Neuronal stem cell (in vitro differentiated cells): ENCODE measurements at regions not wholly inside any gene's neighbourhood (a gene's known extent, or its start where the extent isn't known, plus 50 kb on each side); places are given as distances from the start of the nearest gene placed in this dataset.

Experiments used
- DNase-seq: peaks from one replicate; pipeline ENCODE4 v3.0.0-alpha.2; 2013; ENCODE audit warnings: low spot score
- H2AFZ ChIP-seq: one replicate; pipeline ENCODE4 v1.6.1; 2013; ENCODE audit warnings: mild to moderate bottlenecking, low read length, inconsistent platforms
- H2AK5ac ChIP-seq: 2 replicates; pipeline ENCODE4 v1.6.1; 2013; ENCODE audit warnings: low read depth, mild to moderate bottlenecking, inconsistent platforms, low read length, moderate library complexity, mixed read lengths
- H2BK120ac ChIP-seq: 2 replicates; pipeline ENCODE4 v1.6.1; 2013; ENCODE audit warnings: low read depth, mild to moderate bottlenecking, inconsistent platforms, low read length, moderate library complexity, mixed read lengths
- H2BK12ac ChIP-seq: one replicate; pipeline ENCODE4 v1.6.1; 2013; ENCODE audit warnings: low read length, inconsistent platforms
- H2BK15ac ChIP-seq: 2 replicates; pipeline ENCODE4 v1.6.1; 2013; ENCODE audit warnings: mild to moderate bottlenecking, low read length, inconsistent platforms, mixed read lengths
- H2BK5ac ChIP-seq: one replicate; pipeline ENCODE4 v1.6.1; 2013; ENCODE audit warnings: inconsistent platforms, mild to moderate bottlenecking, low read length, moderate library complexity
- H3K14ac ChIP-seq: one replicate; pipeline ENCODE4 v1.6.1; 2013; ENCODE audit warnings: low read length, inconsistent platforms
- H3K18ac ChIP-seq: 2 replicates; pipeline ENCODE4 v1.6.1; 2013; ENCODE audit warnings: low read length, inconsistent platforms
- H3K23ac ChIP-seq: 2 replicates; pipeline ENCODE4 v1.6.1; 2013; ENCODE audit warnings: low read depth, mild to moderate bottlenecking, mixed read lengths, low read length, inconsistent platforms; ENCODE audit not compliant: poor library complexity
- H3K27ac ChIP-seq: replicated peaks from 3 replicates; pipeline ENCODE4 v1.5.1; 2013; ENCODE audit warnings: low read length, inconsistent platforms
- H3K27me3 ChIP-seq, 3 experiments: 2 replicates each; pipeline ENCODE4 v1.6.1; 2013; ENCODE audit warnings: low read length in 3 of 3, mild to moderate bottlenecking in 2 of 3, inconsistent platforms in 1 of 3, low read depth in 1 of 3, mixed read lengths in 1 of 3, moderate library complexity in 1 of 3; ENCODE audit not compliant: control insufficient read depth in 3 of 3, insufficient read depth in 3 of 3
- H3K36me3 ChIP-seq, 2 donors: replicated peaks in 1 of 2; 2 replicates each; pipeline ENCODE4 v1.6.1; 2013; ENCODE audit warnings: low read length in 2 of 2; ENCODE audit not compliant: control insufficient read depth in 2 of 2, insufficient read depth in 2 of 2
- H3K4ac ChIP-seq: 2 replicates; pipeline ENCODE4 v1.6.1; 2013; ENCODE audit warnings: inconsistent platforms, mild to moderate bottlenecking, low read length, moderate library complexity
- H3K4me1 ChIP-seq, 2 donors: 1 replicate in 1 of 2; 2 replicates in 1 of 2; pipeline ENCODE4 v1.6.1; 2013; ENCODE audit warnings: low read length in 2 of 2, low read depth in 1 of 2; ENCODE audit not compliant: control insufficient read depth in 2 of 2, insufficient read depth in 1 of 2
- H3K4me2 ChIP-seq: one replicate; pipeline ENCODE4 v1.6.1; 2013; ENCODE audit warnings: mild to moderate bottlenecking, low read length, inconsistent platforms; ENCODE audit not compliant: insufficient read depth, poor library complexity, severe bottlenecking
- H3K4me3 ChIP-seq, 2 donors: 2 replicates each; pipeline ENCODE4 v1.5.1; 2013; ENCODE audit warnings: low read length in 2 of 2, mild to moderate bottlenecking in 2 of 2, inconsistent platforms in 1 of 2, moderate library complexity in 1 of 2
- H3K79me1 ChIP-seq: one replicate; pipeline ENCODE4 v1.6.1; 2013; ENCODE audit warnings: low read depth, mild to moderate bottlenecking, inconsistent platforms, low read length, moderate library complexity
- H3K9ac ChIP-seq: one replicate; pipeline ENCODE4 v1.6.1; 2013; ENCODE audit warnings: mild to moderate bottlenecking, low read depth, low read length, inconsistent platforms; ENCODE audit not compliant: poor library complexity
- H3K9me3 ChIP-seq, 2 donors: replicated peaks in 1 of 2; 2 replicates each; pipeline versions ENCODE3 to v1.6.1; 2013; ENCODE audit warnings: low read length in 2 of 2, mild to moderate bottlenecking in 2 of 2, inconsistent platforms in 1 of 2, low read depth in 1 of 2, mixed read lengths in 1 of 2, moderate library complexity in 1 of 2; ENCODE audit not compliant: control insufficient read depth in 2 of 2, insufficient read depth in 1 of 2
- H4K8ac ChIP-seq: one replicate; pipeline ENCODE4 v1.6.1; 2013; ENCODE audit warnings: low read depth, mild to moderate bottlenecking, inconsistent platforms, low read length, moderate library complexity
- H4K91ac ChIP-seq: one replicate; pipeline ENCODE4 v1.6.1; 2013; ENCODE audit warnings: low read length, low read depth, mild to moderate bottlenecking, inconsistent platforms; ENCODE audit not compliant: poor library complexity
- WGBS, 2 donors: extraction: QIAGEN DNeasy Blood & Tissue Kit; methylation state at CpG; one replicate each; pipeline ENCODE4 v1.1.7; 2013; ENCODE audit warnings: missing lambda C conversion rate in 2 of 2, mixed read lengths in 1 of 2; ENCODE audit not compliant: insufficient read length in 2 of 2, insufficient replicate concordance in 1 of 2; ENCODE audit errors: extremely low coverage in 2 of 2; 5-methylcytosine and 5-hydroxymethylcytosine counted together

DNA sequence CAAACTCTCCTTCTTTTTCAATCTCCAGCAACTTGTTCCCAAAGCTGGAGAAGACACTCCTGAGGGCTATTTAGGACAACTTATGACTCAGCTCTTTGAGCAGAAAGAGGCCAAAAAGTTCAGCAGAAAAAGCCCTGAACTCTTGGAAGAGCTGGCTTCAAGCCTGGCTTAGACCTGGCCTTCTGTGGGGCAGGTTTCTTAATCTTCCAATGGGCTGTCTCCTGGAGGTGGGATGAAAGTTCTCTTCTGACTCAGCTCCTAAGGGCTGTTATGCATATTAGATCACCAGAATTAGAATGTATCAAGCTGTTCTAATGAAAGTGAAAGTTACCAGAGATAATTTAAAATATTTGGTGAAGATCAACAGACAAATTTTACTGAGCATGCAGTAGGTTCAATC is 129.4 kb downstream of the RAD51AP2 start:
- no peaks in the 10 kb centered on the region for H3K4me1 ChIP-seq
- H3K23ac ChIP-seq = no peak overlapping the region
- H2BK15ac ChIP-seq = no peak overlapping the region
- H3K18ac ChIP-seq = no peak overlapping the region
- no peak overlapping the region for H3K9ac ChIP-seq
- H3K4ac ChIP-seq = no peak overlapping the region
- no peak overlapping the region for H3K4me3 ChIP-seq
- H3K14ac ChIP-seq = no peak overlapping the region
- no peak for DNase-seq
- no peaks in the 10 kb centered on the region for H3K9me3 ChIP-seq
- no peak overlapping the region for H4K91ac ChIP-seq
- no peak overlapping the region for H2BK12ac ChIP-seq
- no peak overlapping the region for H2AFZ ChIP-seq
- no peak overlapping the region for H2BK120ac ChIP-seq
- no peaks in the 10 kb centered on the region for H3K36me3 ChIP-seq
- no peak overlapping the region for H2BK5ac ChIP-seq
- H2AK5ac ChIP-seq = no peak overlapping the region
- no peak overlapping the region for H3K4me2 ChIP-seq
- H3K79me1 ChIP-seq = no peaks in the 10 kb centered on the region
- no peaks in the 10 kb centered on the region for H3K27me3 ChIP-seq
- no peak overlapping the region for H4K8ac ChIP-seq
- H3K27ac ChIP-seq = no peak overlapping the region

DNA sequence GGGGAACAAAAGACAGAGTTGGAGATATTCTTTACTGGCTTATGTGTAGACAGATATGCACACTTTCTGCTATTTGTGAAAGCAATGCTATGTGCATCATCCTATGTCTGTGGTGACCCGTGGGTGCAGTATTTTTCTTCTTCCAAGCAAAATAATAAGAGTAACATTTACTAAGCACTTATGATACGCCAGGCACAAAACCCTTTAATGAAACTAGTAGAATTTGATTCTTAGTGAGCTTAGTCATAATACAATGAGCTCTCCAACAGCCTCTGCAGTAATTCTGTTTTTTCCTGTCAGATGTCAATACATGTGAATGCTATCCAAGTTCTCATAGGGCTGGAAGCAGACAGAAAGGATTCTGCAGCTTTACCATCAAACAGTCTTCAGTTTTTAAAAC is 130.6 kb downstream of the RAD51AP2 start:
- Histone ChIP-seq H2BK5ac (no peak overlapping the region), H4K8ac (no peak overlapping the region), H3K4me3 (no peak overlapping the region), H3K4me2 (no peak overlapping the region), H3K36me3 (no peaks in the 10 kb centered on the region), H3K4me1 (no peaks in the 10 kb centered on the region), H3K27ac (no peak overlapping the region), H3K27me3 (no peaks in the 10 kb centered on the region), H4K91ac (no peak overlapping the region), H3K79me1 (no peaks in the 10 kb centered on the region), H3K14ac (no peak overlapping the region), H2AK5ac (no peak overlapping the region), H2AFZ (no peak overlapping the region), H2BK15ac (no peak overlapping the region), H3K18ac (no peak overlapping the region), H3K9me3 (no peaks in the 10 kb centered on the region), H3K9ac (no peak overlapping the region), H3K4ac (no peak overlapping the region), H2BK12ac (no peak overlapping the region), H2BK120ac (no peak overlapping the region), H3K23ac (no peak overlapping the region)
- no CpG with 5 or more reads among the region's 2 CpGs for WGBS, 2 donors
- DNase-seq = no peak

DNA sequence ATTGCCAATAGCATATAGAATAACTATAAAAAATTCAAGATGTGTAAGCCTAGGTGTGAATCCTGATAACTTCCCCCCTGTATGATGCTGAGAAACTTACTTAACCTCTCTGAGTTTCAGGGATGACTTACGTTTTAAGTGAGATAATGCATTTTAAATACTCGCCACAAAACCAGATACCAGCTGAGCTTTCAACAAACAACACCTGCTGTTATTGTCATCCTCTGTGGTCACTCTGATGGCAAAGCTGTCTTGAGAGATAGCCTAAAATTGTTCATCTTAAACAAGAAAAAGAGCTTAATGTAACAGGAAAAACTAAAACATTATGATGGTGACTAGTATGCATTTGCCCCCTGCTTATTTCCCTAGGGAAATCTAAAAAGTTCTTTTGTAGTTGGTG is 131.5 kb downstream of the RAD51AP2 start:
- no peak overlapping the region for H3K14ac ChIP-seq
- no peaks in the 10 kb centered on the region for H3K79me1 ChIP-seq
- no peaks in the 10 kb centered on the region for H3K36me3 ChIP-seq
- no peak overlapping the region for H2AK5ac ChIP-seq
- no peak overlapping the region for H2BK15ac ChIP-seq
- no peak overlapping the region for H3K18ac ChIP-seq
- H3K27ac ChIP-seq = no peak overlapping the region
- no peaks in the 10 kb centered on the region for H3K9me3 ChIP-seq
- H3K4me3 ChIP-seq = no peak overlapping the region
- no peak overlapping the region for H2BK12ac ChIP-seq
- WGBS, 2 donors = no CpG with 5 or more reads among the region's 2 CpGs
- H2AFZ ChIP-seq = no peak overlapping the region
- no peak overlapping the region for H2BK5ac ChIP-seq
- H3K27me3 ChIP-seq = no peaks in the 10 kb centered on the region
- no peak overlapping the region for H4K91ac ChIP-seq
- H3K9ac ChIP-seq = no peak overlapping the region
- no peak overlapping the region for H4K8ac ChIP-seq
- H2BK120ac ChIP-seq = no peak overlapping the region
- H3K4me2 ChIP-seq = no peak overlapping the region
- no peak overlapping the region for H3K4ac ChIP-seq
- no peak overlapping the region for H3K23ac ChIP-seq
- DNase-seq = no peak
- H3K4me1 ChIP-seq = no peaks in the 10 kb centered on the region

DNA sequence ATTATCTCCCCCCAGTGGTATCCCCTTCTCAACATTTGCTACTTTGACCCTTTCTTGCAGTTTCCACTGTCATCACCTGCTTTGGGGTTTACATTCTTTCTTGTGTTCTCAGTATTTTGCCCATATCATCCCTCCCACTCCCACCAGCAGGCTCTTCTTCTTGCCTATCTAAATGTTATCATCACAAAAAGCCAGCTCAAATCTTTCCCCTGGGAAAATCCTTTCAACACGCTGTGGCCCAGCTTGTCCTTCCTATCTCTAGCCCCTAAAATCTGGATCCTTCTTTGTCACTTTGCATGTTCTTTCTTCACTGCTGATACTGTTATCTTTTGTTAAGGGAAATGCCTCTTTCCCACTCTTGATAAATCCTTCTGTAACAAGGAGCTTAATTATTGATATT is 138.2 kb downstream of the RAD51AP2 start:
- no peak overlapping the region for H2BK12ac ChIP-seq
- no peak overlapping the region for H3K4ac ChIP-seq
- H3K4me2 ChIP-seq = no peak overlapping the region
- no peak overlapping the region for H2BK120ac ChIP-seq
- H3K14ac ChIP-seq = no peak overlapping the region
- no peaks in the 10 kb centered on the region for H3K27me3 ChIP-seq
- H2AK5ac ChIP-seq = no peak overlapping the region
- H2AFZ ChIP-seq = no peak overlapping the region
- no peak overlapping the region for H4K91ac ChIP-seq
- H3K18ac ChIP-seq = no peak overlapping the region
- H3K27ac ChIP-seq = no peak overlapping the region
- H3K9ac ChIP-seq = no peak overlapping the region
- H2BK5ac ChIP-seq = no peak overlapping the region
- no peak overlapping the region for H2BK15ac ChIP-seq
- no peak for DNase-seq
- no CpG with 5 or more reads among the region's 1 CpG for WGBS, 2 donors
- H3K79me1 ChIP-seq = no peaks in the 10 kb centered on the region
- H3K23ac ChIP-seq = no peak overlapping the region
- H3K9me3 ChIP-seq = no peaks in the 10 kb centered on the region
- H3K4me3 ChIP-seq = no peak overlapping the region
- H3K36me3 ChIP-seq = no peaks in the 10 kb centered on the region
- no peaks in the 10 kb centered on the region for H3K4me1 ChIP-seq
- H4K8ac ChIP-seq = no peak overlapping the region
